Retinal pigment epithelial cell (primary cell): ENCODE measurements at regions not wholly inside any gene's neighbourhood (a gene's known extent, or its start where the extent isn't known, plus 50 kb on each side); places are given as distances from the start of the nearest gene placed in this dataset.

Source experiments
- DNase-seq: peaks from one replicate; pipeline ENCODE4 v3.0.0-alpha.2; 2010; ENCODE audit warnings: low read depth
- H3K4me3 ChIP-seq: 2 replicates; pipeline ENCODE4 v1.5.1; 2011; ENCODE audit warnings: mild to moderate bottlenecking, low read length, control low read depth, moderate library complexity
- CTCF ChIP-seq: conservative IDR thresholded peaks from 2 replicates; pipeline ENCODE4 v1.5.1; 2011; ENCODE audit warnings: low read depth, low read length, control low read depth, inconsistent platforms

- no peak for TF ChIP-seq CTCF
- no peak for DNase-seq
- H3K4me3 ChIP-seq = no peak overlapping the region
These were observed 117.7 kb upstream of the C14orf180 start for GRCh38 chr14:104461676-104462449.

DNA sequence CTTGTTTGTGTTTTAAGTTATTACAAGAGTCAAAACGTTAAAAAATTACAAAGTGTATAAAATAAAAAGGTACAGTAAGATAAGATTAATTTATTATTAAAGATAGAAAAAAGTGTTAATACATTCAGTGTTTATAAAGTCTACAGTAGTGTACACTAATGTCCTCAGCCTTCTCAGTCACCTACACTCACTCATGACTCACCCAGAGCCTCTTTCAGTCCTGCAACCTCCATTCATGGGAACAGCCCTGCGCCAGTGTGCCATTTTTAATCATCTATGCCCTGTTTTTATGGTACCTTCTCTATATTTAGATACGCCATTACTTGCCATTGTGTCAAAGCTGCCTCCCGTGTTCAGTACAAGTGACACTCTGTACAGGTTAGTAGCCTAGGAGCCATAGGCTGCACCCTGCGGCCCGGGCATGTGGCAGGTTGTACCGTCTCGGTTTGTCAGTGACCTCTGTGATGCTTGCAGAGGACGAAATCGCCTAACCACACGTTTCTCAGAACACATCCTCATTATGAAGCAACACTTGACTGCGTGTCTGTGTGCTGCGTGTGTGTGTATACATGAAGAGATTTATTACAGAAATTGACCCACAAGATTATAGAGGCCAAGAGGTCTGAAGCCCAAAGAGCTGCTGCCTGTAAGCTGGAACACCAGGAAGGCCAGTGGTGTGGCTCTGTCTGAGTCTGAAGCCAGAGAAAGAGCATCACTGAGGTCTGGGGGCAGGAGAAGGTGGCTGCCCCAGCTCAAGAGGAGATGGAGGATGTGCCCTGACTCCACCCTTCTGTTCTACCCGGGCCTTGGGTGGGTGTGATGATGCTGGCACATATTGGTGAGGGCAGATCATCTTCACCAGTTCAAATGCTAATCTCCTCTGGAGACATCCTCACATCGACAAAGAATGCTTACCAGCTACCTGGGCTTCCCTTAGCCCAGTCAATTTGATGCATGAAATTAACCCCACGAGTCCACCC, 116.6 kb upstream of the C14orf180 start:
- no peak for DNase-seq
- TF ChIP-seq CTCF = no peak
- no peak overlapping the region for H3K4me3 ChIP-seq

GRCh38 chr14:104464907-104465306, 114.7 kb upstream of the C14orf180 start:
- TF ChIP-seq CTCF = no peak
- DNase-seq = no peak
- H3K4me3 ChIP-seq = no peak overlapping the region

- no peak for DNase-seq
- no peak overlapping the region for H3K4me3 ChIP-seq
- TF ChIP-seq CTCF = no peak
These were observed 113.8 kb upstream of the C14orf180 start for GRCh38 chr14:104465482-104466390.

- no peak overlapping the region for H3K4me3 ChIP-seq
- no peak for DNase-seq
- TF ChIP-seq CTCF = no peak
These were observed 112.3 kb upstream of the C14orf180 start for GRCh38 chr14:104467236-104467635.

GRCh38 chr14:104467641-104468040, 111.9 kb upstream of the C14orf180 start:
- DNase-seq = no peak
- H3K4me3 ChIP-seq = no peak overlapping the region
- TF ChIP-seq CTCF = no peak
